ENCODE measurements at regions not wholly inside any gene's neighbourhood (a gene's known extent, or its start where the extent isn't known, plus 50 kb on each side); places are given as distances from the start of the nearest gene placed in this dataset.

GRCh38 chr2:194105358-194105757, 1551.7 kb upstream of the SLC39A10 start:
- TF ChIP-seq CTCF (IDR thresholded peaks at IDR 0.05) (no peak), POLR2AphosphoS5 (IDR thresholded peaks at IDR 0.05) (no peak), POLR2A (IDR thresholded peaks at IDR 0.05) (no peak)

Data from breast epithelium (tissue), 3 donors.